HepG2 (cell line): ENCODE measurements at regions not wholly inside any gene's neighbourhood (a gene's known extent, or its start where the extent isn't known, plus 50 kb on each side); places are given as distances from the start of the nearest gene placed in this dataset.

Source experiments
- ATAC-seq: fragments of 200-7000 bp; cut with Tn5 transposase; 3 replicates; pipeline ENCODE4 v1.9.1; 2020; ENCODE audit warnings: mild to moderate bottlenecking, moderate library complexity
- BruUV-seq: library from RNA; stranded (reverse); fragments of 400-500 nt; replicated peaks from 2 replicates; lab custom pipeline; 2021; lab: Mats Ljungman, UMichigan
- CTCF ChIA-PET: fragments of 300-600 bp; formaldehyde crosslinking; extraction: SDS; loops from one replicate; lab custom pipeline; 2021; ENCODE audit warnings: low total read pairs, inconsistent platforms, low intra/inter-chr PET ratio; lab: Yijun Ruan, JAX
- POLR2A ChIA-PET: fragments of 350-600 bp; sonication (Branson Sonifier 250); formaldehyde crosslinking; loops from one replicate; lab custom pipeline; 2020; ENCODE audit warnings: antibody characterized with exemption, inconsistent platforms; lab: Yijun Ruan, JAX
- DNase-seq: peaks from one replicate; pipeline ENCODE4 v3.0.0-alpha.2; 2015; ENCODE audit warnings: low spot score
- FAIRE-seq: peaks from 3 replicates; lab custom pipeline; 2011; peaks lifted over from hg19 to GRCh38; lab: Jason Lieb, UNC
- H2AFZ ChIP-seq: one replicate; pipeline ENCODE4 v1.6.1; 2011; ENCODE audit warnings: low read length, inconsistent platforms
- H3K27ac ChIP-seq: fragments of 300-600 bp; 3 replicates; pipeline ENCODE4 v1.8.0; 2011; ENCODE audit warnings: mixed run types, mild to moderate bottlenecking, mixed read lengths, low read length, inconsistent platforms; ENCODE audit not compliant: insufficient read depth; ENCODE audit errors: extremely low read length
- H3K27me3 ChIP-seq, 2 experiments: fragments of 200-600 bp in 1 of 2; 2 replicates in 1 of 2; 3 replicates in 1 of 2; pipeline versions ENCODE4 v1.6.0 to v1.8.0; 2011; ENCODE audit warnings: low read length in 2 of 2, mild to moderate bottlenecking in 2 of 2, moderate library complexity in 2 of 2, inconsistent platforms in 1 of 2; ENCODE audit not compliant: insufficient read depth in 2 of 2, control insufficient read depth in 1 of 2
- H3K36me3 ChIP-seq, 2 experiments: fragments of 200-600 bp in 1 of 2; replicated peaks in 1 of 2; 2 replicates in 1 of 2; 3 replicates in 1 of 2; pipeline versions ENCODE4 v1.5.1 to v1.8.0; 2011; ENCODE audit warnings: low read length in 2 of 2, inconsistent platforms in 1 of 2; ENCODE audit not compliant: insufficient read depth in 2 of 2, control insufficient read depth in 1 of 2
- H3K4me1 ChIP-seq: 2 replicates; pipeline ENCODE4 v1.5.1; 2012; ENCODE audit warnings: low read length, inconsistent platforms; ENCODE audit not compliant: insufficient read depth
- H3K4me2 ChIP-seq: 2 replicates; pipeline ENCODE4 v1.6.0; 2011; ENCODE audit warnings: low read depth, low read length, inconsistent platforms
- H3K4me3 ChIP-seq, 3 experiments: fragments of 200-600 bp in 1 of 3; sonication (generic), shearing (Covaris generic) in 1 of 3; replicated peaks in 1 of 3; 2 replicates each; pipeline ENCODE4 v1.5.1; 2011 to 2016; ENCODE audit warnings: low read length in 3 of 3, inconsistent platforms in 2 of 3, low read depth in 2 of 3, mild to moderate bottlenecking in 2 of 3, control low read depth in 1 of 3, mixed read lengths in 1 of 3; ENCODE audit not compliant: insufficient read depth in 1 of 3
- H3K79me2 ChIP-seq: one replicate; pipeline ENCODE4 v1.6.1; 2011; ENCODE audit warnings: low read length, inconsistent platforms; ENCODE audit not compliant: insufficient read depth
- H3K9ac ChIP-seq: 2 replicates; pipeline ENCODE4 v1.6.0; 2011; ENCODE audit warnings: mild to moderate bottlenecking, low read depth, low read length, inconsistent platforms; ENCODE audit not compliant: insufficient read depth
- H3K9me3 ChIP-seq: 2 replicates; pipeline ENCODE4 v1.5.1; 2012; ENCODE audit warnings: mild to moderate bottlenecking, low read length
- H4K20me1 ChIP-seq: 2 replicates; pipeline ENCODE4 v1.6.0; 2011; ENCODE audit warnings: inconsistent platforms, mild to moderate bottlenecking, low read length, moderate library complexity; ENCODE audit not compliant: insufficient read depth
- HHEX ChIP-seq: IDR thresholded peaks from 2 replicates; pipeline ENCODE4 v1.6.1; 2016; ENCODE audit warnings: control low read depth
- KDM6A ChIP-seq: IDR thresholded peaks from 2 replicates; pipeline ENCODE4 v1.6.1; 2016; ENCODE audit warnings: low read depth
- NFYB ChIP-seq: sonication (generic); formaldehyde crosslinking; IDR thresholded peaks from 2 replicates; pipeline ENCODE4 v1.4.0; 2020; ENCODE audit warnings: missing genetic modification reagents
- NKX3-1 ChIP-seq: sonication (generic); formaldehyde crosslinking; IDR thresholded peaks from 2 replicates; pipeline ENCODE4 v1.5.0; 2020; ENCODE audit warnings: missing genetic modification reagents
- NR1H2 ChIP-seq: sonication (generic); formaldehyde crosslinking; IDR thresholded peaks from 2 replicates; pipeline ENCODE4 v1.8.1; 2022; ENCODE audit warnings: low read depth, missing genetic modification reagents, borderline replicate concordance
- PITX1 ChIP-seq: sonication (generic); formaldehyde crosslinking; IDR thresholded peaks from 2 replicates; pipeline ENCODE4 v1.5.1; 2020; ENCODE audit warnings: mild to moderate bottlenecking, missing genetic modification reagents
- ZBTB21 ChIP-seq: sonication (generic); formaldehyde crosslinking; IDR thresholded peaks from 2 replicates; pipeline ENCODE4 v1.4.0; 2020; ENCODE audit warnings: missing genetic modification reagents
- ZFY ChIP-seq: sonication (generic); formaldehyde crosslinking; IDR thresholded peaks from 2 replicates; pipeline ENCODE4 v1.4.0; 2020; ENCODE audit warnings: missing genetic modification reagents
- ZFYVE20 ChIP-seq: sonication (generic); formaldehyde crosslinking; IDR thresholded peaks from 2 replicates; pipeline ENCODE4 v1.8.0; 2023; ENCODE audit warnings: low read depth, mild to moderate bottlenecking, moderate library complexity, missing genetic modification reagents, borderline replicate concordance
- ZNF567 ChIP-seq: sonication (generic); formaldehyde crosslinking; IDR thresholded peaks from 2 replicates; pipeline ENCODE4 v1.8.1; 2023; ENCODE audit warnings: mild to moderate bottlenecking, missing genetic modification reagents, borderline replicate concordance
- ZNF589 ChIP-seq: sonication (generic); formaldehyde crosslinking; conservative IDR thresholded peaks from 2 replicates; pipeline ENCODE4 v1.8.0; 2022; ENCODE audit warnings: mild to moderate bottlenecking, moderate library complexity, missing genetic modification reagents
- ZNF75D ChIP-seq: sonication (generic); formaldehyde crosslinking; IDR thresholded peaks from 2 replicates; pipeline ENCODE4 v1.8.1; 2023; ENCODE audit warnings: missing genetic modification reagents, mild to moderate bottlenecking, borderline replicate concordance
- WGBS: methylation state at CpG from one replicate; pipeline ENCODE4 v1.1.6; 2017; ENCODE audit warnings: low lambda C conversion rate; 5-methylcytosine and 5-hydroxymethylcytosine counted together
- in situ Hi-C: cut with HindIII; loops from 2 replicates; pipeline ENCODE4 v1.10.0; 2017; ENCODE audit warnings: low pct_unique_long_range_greater_than_20kb; ENCODE audit not compliant: extremely low pct_ligation_motif_present
- intact Hi-C: fragments of 100-400 bp; cut with micrococcal nuclease; formaldehyde crosslinking; loops from one replicate; pipeline ENCODE4 v1.10.0; 2022; ENCODE audit not compliant: unreplicated experiment
- TF ChIP-seq, protein P1 (sequence below): sonication (generic); formaldehyde crosslinking; IDR thresholded peaks from 2 replicates; pipeline ENCODE4 v1.4.0; 2020; ENCODE audit warnings: missing genetic modification reagents, borderline replicate concordance
- TF ChIP-seq, protein P2 (sequence below): sonication (generic); formaldehyde crosslinking; IDR thresholded peaks from 2 replicates; pipeline ENCODE4 v1.4.0; 2020; ENCODE audit warnings: mild to moderate bottlenecking, missing genetic modification reagents
- TF ChIP-seq, protein P3 (sequence below): sonication (generic); formaldehyde crosslinking; IDR thresholded peaks from 2 replicates; pipeline ENCODE4 v1.8.1; 2023; ENCODE audit warnings: missing genetic modification reagents, mild to moderate bottlenecking, borderline replicate concordance
- TF ChIP-seq, protein P4 (sequence below), 2 experiments: sonication (generic) in 1 of 2; formaldehyde crosslinking in 1 of 2; IDR thresholded peaks; 2 replicates each; pipeline versions ENCODE4 v1.6.1 to v1.9.0; 2014 to 2022; ENCODE audit warnings: antibody characterized with exemption in 1 of 2, borderline replicate concordance in 1 of 2, inconsistent platforms in 1 of 2, low read depth in 1 of 2, missing genetic modification reagents in 1 of 2

DNA sequence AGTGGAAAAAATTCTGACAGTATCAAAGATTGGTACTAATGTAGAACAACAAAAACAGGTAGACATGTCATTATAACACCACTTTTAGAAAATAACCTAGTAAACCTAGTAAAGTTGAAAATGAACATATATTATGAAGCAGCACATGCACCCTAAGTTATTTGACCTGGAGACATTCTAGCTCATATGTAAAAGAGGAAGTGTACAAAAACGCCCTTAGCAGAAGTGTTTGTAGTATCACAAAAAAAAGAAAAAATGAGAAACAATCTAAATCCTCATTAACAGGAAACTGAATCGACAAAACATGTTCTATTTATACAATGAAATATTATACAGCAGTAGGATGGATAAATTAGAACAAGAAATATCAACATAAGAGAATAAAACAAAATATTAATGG, 318.9 kb upstream of the PPP1R2C start (continued):
- no peak for TF ChIP-seq NKX3-1 (CRISPR knock-in tag)
- no peak for TF ChIP-seq KDM6A
- TF ChIP-seq ZFYVE20 (CRISPR knock-in tag): no peak
- no peak for TF ChIP-seq PITX1 (CRISPR knock-in tag)
- TF ChIP-seq, protein P1, sequence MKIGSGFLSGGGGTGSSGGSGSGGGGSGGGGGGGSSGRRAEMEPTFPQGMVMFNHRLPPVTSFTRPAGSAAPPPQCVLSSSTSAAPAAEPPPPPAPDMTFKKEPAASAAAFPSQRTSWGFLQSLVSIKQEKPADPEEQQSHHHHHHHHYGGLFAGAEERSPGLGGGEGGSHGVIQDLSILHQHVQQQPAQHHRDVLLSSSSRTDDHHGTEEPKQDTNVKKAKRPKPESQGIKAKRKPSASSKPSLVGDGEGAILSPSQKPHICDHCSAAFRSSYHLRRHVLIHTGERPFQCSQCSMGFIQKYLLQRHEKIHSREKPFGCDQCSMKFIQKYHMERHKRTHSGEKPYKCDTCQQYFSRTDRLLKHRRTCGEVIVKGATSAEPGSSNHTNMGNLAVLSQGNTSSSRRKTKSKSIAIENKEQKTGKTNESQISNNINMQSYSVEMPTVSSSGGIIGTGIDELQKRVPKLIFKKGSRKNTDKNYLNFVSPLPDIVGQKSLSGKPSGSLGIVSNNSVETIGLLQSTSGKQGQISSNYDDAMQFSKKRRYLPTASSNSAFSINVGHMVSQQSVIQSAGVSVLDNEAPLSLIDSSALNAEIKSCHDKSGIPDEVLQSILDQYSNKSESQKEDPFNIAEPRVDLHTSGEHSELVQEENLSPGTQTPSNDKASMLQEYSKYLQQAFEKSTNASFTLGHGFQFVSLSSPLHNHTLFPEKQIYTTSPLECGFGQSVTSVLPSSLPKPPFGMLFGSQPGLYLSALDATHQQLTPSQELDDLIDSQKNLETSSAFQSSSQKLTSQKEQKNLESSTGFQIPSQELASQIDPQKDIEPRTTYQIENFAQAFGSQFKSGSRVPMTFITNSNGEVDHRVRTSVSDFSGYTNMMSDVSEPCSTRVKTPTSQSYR (CRISPR knock-in tag): no peak
- TF ChIP-seq, protein P2, sequence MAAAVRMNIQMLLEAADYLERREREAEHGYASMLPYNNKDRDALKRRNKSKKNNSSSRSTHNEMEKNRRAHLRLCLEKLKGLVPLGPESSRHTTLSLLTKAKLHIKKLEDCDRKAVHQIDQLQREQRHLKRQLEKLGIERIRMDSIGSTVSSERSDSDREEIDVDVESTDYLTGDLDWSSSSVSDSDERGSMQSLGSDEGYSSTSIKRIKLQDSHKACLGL (CRISPR knock-in tag): no peak
- no peak for TF ChIP-seq ZBTB21
- TF ChIP-seq ZNF75D: no peak
- TF ChIP-seq HHEX (CRISPR knock-in tag): no peak
- TF ChIP-seq ZNF589 (CRISPR knock-in tag): no peak
- no peak for TF ChIP-seq NFYB

DNA sequence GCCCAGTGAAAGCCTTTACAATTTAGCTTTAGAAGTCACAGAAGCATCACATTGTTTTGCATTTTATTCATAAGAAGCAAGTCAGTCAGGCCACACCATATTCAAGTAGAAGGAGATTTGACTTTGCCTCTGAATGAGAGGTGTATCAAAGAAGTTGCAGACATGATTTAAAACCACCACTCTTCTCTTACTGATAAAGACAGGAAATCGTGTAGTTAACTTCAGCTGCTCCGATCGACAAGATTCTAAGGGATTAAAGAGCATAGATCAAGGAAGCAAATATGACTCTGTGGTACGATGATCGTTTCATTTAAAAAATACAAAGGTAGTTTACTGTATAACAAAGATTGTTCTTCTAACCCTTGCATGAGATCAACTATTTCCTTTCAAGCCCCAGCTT, 328.0 kb upstream of the PPP1R2C start:
- no TSS peak for BruUV-seq
- no peak for ATAC-seq
- TF ChIP-seq NR1H2 (CRISPR knock-in tag): no peak
- TF ChIP-seq, protein P3, sequence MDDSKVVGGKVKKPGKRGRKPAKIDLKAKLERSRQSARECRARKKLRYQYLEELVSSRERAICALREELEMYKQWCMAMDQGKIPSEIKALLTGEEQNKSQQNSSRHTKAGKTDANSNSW (CRISPR knock-in tag): no peak
- TF ChIP-seq, protein P4, sequence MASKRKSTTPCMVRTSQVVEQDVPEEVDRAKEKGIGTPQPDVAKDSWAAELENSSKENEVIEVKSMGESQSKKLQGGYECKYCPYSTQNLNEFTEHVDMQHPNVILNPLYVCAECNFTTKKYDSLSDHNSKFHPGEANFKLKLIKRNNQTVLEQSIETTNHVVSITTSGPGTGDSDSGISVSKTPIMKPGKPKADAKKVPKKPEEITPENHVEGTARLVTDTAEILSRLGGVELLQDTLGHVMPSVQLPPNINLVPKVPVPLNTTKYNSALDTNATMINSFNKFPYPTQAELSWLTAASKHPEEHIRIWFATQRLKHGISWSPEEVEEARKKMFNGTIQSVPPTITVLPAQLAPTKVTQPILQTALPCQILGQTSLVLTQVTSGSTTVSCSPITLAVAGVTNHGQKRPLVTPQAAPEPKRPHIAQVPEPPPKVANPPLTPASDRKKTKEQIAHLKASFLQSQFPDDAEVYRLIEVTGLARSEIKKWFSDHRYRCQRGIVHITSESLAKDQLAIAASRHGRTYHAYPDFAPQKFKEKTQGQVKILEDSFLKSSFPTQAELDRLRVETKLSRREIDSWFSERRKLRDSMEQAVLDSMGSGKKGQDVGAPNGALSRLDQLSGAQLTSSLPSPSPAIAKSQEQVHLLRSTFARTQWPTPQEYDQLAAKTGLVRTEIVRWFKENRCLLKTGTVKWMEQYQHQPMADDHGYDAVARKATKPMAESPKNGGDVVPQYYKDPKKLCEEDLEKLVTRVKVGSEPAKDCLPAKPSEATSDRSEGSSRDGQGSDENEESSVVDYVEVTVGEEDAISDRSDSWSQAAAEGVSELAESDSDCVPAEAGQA (IDR thresholded peaks at IDR 0.05; ENCODE audit: low read depth): no peak
- TF ChIP-seq, protein P4 (CRISPR knock-in tag; IDR thresholded peaks at IDR 0.05; ENCODE audit: borderline replicate concordance): no peak
- no peak for TF ChIP-seq ZNF567 (CRISPR knock-in tag)
- no peak for TF ChIP-seq ZFY (CRISPR knock-in tag)
- POLR2A ChIA-PET: no interaction called here
- intact Hi-C loops (no loop called here), in situ Hi-C loops (no loop called here)
- Histone ChIP-seq H3K9me3 (no peaks in the 10 kb centered on the region), H4K20me1 (no peaks in the 10 kb centered on the region), H3K79me2 (no peaks in the 10 kb centered on the region), H3K27ac (no peak overlapping the region), H3K4me2 (no peak overlapping the region), H3K9ac (no peak overlapping the region), H3K27me3 (no peaks in the 10 kb centered on the region), H3K36me3 (no peaks in the 10 kb centered on the region), H2AFZ (no peak overlapping the region), H3K4me1 (no peaks in the 10 kb centered on the region), H3K4me3 (no peak overlapping the region)
- no peak for DNase-seq
- 63% methylated on average over 5 of the region's 5 CpGs for WGBS
- no peak for FAIRE-seq
- CTCF ChIA-PET: no interaction called here
